GDM1 (cell line): ENCODE measurements at regions not wholly inside any gene's neighbourhood (a gene's known extent, or its start where the extent isn't known, plus 50 kb on each side); places are given as distances from the start of the nearest gene placed in this dataset.
A peak's percentile ranks its signal among the peaks of the same experiment; 100 is the strongest.

ENCODE experiments used
- DNase-seq: peaks from one replicate; lab custom pipeline; 2025; lab: John Stamatoyannopoulos, UW

GRCh38 chr20:10954137-10954840 is 280.5 kb upstream of the JAG1 start:
- DNase-seq: no peak

- no peak for DNase-seq
Observed at GRCh38 chr20:10954908-10955580, 281.2 kb upstream of the JAG1 start.

- DNase-seq: no peak
Observed at GRCh38 chr20:10958279-10958678, 284.5 kb upstream of the JAG1 start.

- no peak for DNase-seq
Observed at GRCh38 chr20:10960416-10960815, 286.6 kb upstream of the JAG1 start.

- DNase-seq: no peak
Observed at GRCh38 chr20:10961651-10962288, 288.0 kb upstream of the JAG1 start.

GRCh38 chr20:10962937-10963336 is 289.1 kb upstream of the JAG1 start:
- DNase-seq: no peak

- peak; percentile 41 for DNase-seq
Observed at GRCh38 chr20:10963717-10964266, 290.0 kb upstream of the JAG1 start.

- DNase-seq: no peak
Observed at GRCh38 chr20:10965936-10966470, 292.2 kb upstream of the JAG1 start.

- no peak for DNase-seq
Observed at GRCh38 chr20:10970109-10970508, 296.3 kb upstream of the JAG1 start.

- DNase-seq: no peak
Observed at GRCh38 chr20:10971096-10971495, 297.3 kb upstream of the JAG1 start.

GRCh38 chr20:10972219-10972860 is 298.5 kb upstream of the JAG1 start:
- DNase-seq: no peak

GRCh38 chr20:10976051-10976450 is 302.3 kb upstream of the JAG1 start:
- no peak for DNase-seq

- no peak for DNase-seq
Observed at GRCh38 chr20:10978019-10978702, 304.4 kb upstream of the JAG1 start.

- DNase-seq: no peak
Observed at GRCh38 chr20:10978713-10979112, 304.9 kb upstream of the JAG1 start.

- DNase-seq: no peak
Observed at GRCh38 chr20:10982692-10983091, 308.9 kb upstream of the JAG1 start.

GRCh38 chr20:10984294-10984693 is 310.5 kb upstream of the JAG1 start:
- DNase-seq: no peak

GRCh38 chr20:10984913-10985312 is 311.1 kb upstream of the JAG1 start:
- no peak for DNase-seq

GRCh38 chr20:10985536-10985935 is 311.7 kb upstream of the JAG1 start:
- DNase-seq: no peak

- no peak for DNase-seq
Observed at GRCh38 chr20:10986586-10986985, 312.8 kb upstream of the JAG1 start.

GRCh38 chr20:10987651-10988383 is 314.0 kb upstream of the JAG1 start:
- DNase-seq: no peak
